A549 (cell line): ENCODE measurements at regions not wholly inside any gene's neighbourhood (a gene's known extent, or its start where the extent isn't known, plus 50 kb on each side); places are given as distances from the start of the nearest gene placed in this dataset.

Experiments used
- BHLHE40 ChIP-seq: IDR thresholded peaks from 2 replicates; pipeline ENCODE4 v1.6.1; 2012; ENCODE audit warnings: low read depth, low read length, inconsistent platforms
- CHD2 ChIP-seq: fragments of 150-350 bp; IDR thresholded peaks from 2 replicates; pipeline ENCODE4 v1.6.1; 2014; ENCODE audit warnings: low read length; ENCODE audit not compliant: partially characterized antibody
- CTCF ChIP-seq: fragments of >200 bp; sonication (Bioruptor Twin); formaldehyde crosslinking; IDR thresholded peaks from 3 replicates; pipeline ENCODE4 v1.5.1; 2016
- EP300 ChIP-seq, 2 experiments: fragments of >200 bp; sonication (Bioruptor Twin); formaldehyde crosslinking; IDR thresholded peaks; 2 replicates in 1 of 2; 3 replicates in 1 of 2; pipeline ENCODE4 v1.6.1; 2016 to 2017
- FOXS1 ChIP-seq: fragments of 250-450 bp; sonication (Bioruptor Pico); IDR thresholded peaks from 2 replicates; pipeline ENCODE4 v1.5.0; 2020; ENCODE audit warnings: mild to moderate bottlenecking, moderate library complexity
- HDAC2 ChIP-seq: fragments of 200-600 bp; sonication (generic); IDR thresholded peaks from 2 replicates; pipeline ENCODE4 v1.6.1; 2016
- KDM5A ChIP-seq: fragments of 200-600 bp; sonication (generic); IDR thresholded peaks from 2 replicates; pipeline ENCODE4 v1.6.1; 2016; ENCODE audit warnings: antibody characterized with exemption, mild to moderate bottlenecking
- MAFK ChIP-seq: fragments of 450-650 bp; IDR thresholded peaks from 2 replicates; pipeline ENCODE4 v1.6.1; 2014; ENCODE audit not compliant: partially characterized antibody
- MAX ChIP-seq: IDR thresholded peaks from 2 replicates; pipeline ENCODE4 v1.6.1; 2012
- MYC ChIP-seq: IDR thresholded peaks from 2 replicates; pipeline ENCODE4 v1.6.1; 2012; ENCODE audit warnings: mild to moderate bottlenecking, inconsistent platforms, low read length, improper control_type of control experiment, borderline replicate concordance
- PHF8 ChIP-seq: fragments of 200-600 bp; sonication (generic); IDR thresholded peaks from 2 replicates; pipeline ENCODE4 v1.6.1; 2016; ENCODE audit warnings: low read depth, mild to moderate bottlenecking, antibody characterized with exemption, moderate library complexity, borderline replicate concordance
- POLR2A ChIP-seq: IDR thresholded peaks from 2 replicates; pipeline ENCODE4 v1.6.1; 2012; ENCODE audit warnings: mild to moderate bottlenecking, low read length
- ZFP36 ChIP-seq: fragments of 450-650 bp; IDR thresholded peaks from 2 replicates; pipeline ENCODE4 v1.6.1; 2014; ENCODE audit warnings: borderline replicate concordance; ENCODE audit not compliant: partially characterized antibody

- TF ChIP-seq CTCF: no peak
- TF ChIP-seq POLR2A: no peak
- TF ChIP-seq HDAC2: no peak
- TF ChIP-seq MAX: no peak
- no peak for TF ChIP-seq CHD2
- no peak for TF ChIP-seq FOXS1 (CRISPR knock-in tag)
- no peak for TF ChIP-seq KDM5A
- TF ChIP-seq MYC: no peak
- TF ChIP-seq PHF8: no peak
- no peak for TF ChIP-seq BHLHE40
- no peak for TF ChIP-seq ZFP36
- no peak for TF ChIP-seq MAFK
- no peak for TF ChIP-seq EP300 (IDR thresholded peaks at IDR 0.05)
Measured at GRCh38 chr10:25766687-25767221, 167.3 kb upstream of the MYO3A start.
